ENCODE measurements at regions not wholly inside any gene's neighbourhood (a gene's known extent, or its start where the extent isn't known, plus 50 kb on each side); places are given as distances from the start of the nearest gene placed in this dataset.

DNA sequence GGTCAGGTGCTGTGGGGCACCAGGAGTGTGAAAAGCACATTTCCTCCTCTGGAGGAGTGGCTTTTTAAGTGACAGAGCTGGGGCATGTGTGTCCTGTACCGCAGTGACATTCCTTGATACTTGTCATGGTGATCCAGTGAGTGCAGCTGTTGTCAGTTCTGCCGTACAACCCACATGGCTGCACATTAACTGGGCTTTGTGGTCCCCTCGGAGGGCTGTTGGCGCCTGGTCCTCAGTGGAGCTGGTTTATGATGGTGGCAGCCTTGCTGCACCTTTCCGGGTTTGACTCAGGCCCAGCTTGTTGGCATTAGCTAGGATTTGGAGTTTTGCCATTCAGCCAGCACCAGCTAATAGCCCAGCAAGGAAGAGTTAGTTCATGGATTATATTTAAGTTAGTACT lies 77.0 kb downstream of the SLC25A47 start:
- DNase-seq: peak; percentile 65

DNA sequence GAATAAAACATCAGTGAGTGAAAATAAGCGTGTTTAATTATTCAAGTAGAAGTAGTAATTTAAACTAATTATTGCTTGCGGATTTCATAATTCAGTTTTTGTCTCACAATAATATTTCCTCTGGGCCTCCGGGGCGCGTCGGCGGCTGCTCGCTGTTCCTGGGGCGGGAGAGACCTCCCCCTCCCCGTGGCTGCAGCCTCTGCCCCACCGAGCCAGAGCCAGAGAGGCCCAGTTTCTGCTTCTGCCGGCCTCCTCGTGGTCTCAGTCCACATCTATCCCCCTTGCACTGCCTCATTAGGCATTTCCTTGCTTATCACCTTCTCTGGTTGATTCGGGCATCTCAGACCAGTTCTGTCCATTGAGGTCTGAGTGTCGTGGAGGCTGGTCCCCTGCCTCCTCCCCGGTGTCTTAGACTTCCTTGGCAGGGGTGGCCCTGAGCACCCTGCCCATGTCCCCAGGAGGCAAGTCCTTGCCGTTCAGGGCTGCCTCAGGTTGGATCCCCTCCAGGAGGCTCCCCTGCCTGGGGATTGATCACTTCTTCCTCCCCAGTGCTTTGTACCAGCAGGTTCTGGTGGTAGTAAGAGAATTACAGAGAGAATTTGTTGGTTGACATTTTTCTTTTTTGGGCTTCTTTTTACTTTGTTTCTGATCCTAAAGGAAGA lies 78.0 kb downstream of the SLC25A47 start:
- DNase-seq: no peak

DNA sequence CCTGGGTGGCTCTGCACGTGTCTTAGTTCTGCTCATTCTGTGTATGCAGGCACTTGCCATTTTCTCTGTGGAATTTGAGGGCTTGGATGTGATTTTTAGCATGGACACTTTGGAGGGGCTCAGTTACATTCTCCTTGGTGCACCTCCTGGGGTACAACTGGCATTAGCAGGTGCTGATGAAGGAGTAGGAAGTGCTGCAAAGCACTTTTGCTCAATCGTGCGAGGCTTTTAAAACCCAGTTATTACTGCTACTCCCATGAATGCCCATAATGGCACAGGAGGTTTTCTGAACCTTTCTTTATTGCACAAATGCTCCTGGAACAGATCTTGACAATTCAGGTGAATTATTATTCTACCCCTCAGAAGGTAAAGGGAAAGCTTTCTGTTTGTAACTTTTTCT lies 78.7 kb downstream of the SLC25A47 start:
- DNase-seq: no peak

DNA sequence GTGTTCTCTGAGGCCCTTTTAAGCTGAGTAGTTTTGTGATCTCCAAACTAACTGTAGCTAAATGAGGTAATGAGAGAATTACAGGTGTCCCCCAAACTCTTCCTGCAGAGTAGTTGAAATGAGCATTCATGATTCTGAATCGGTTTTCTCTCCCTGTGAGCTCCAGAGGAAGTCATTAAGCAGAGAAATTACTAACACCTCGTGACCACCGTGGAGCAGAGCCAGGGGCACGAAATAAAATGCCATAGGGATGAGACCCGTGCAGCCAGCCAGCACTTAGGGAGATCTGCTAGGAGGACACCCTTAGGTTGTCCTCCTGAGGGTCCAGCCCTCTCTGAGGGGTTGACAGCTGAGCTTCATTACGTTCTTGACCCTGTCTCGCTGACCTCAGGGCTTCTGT lies 79.5 kb downstream of the SLC25A47 start:
- no peak for DNase-seq

DNA sequence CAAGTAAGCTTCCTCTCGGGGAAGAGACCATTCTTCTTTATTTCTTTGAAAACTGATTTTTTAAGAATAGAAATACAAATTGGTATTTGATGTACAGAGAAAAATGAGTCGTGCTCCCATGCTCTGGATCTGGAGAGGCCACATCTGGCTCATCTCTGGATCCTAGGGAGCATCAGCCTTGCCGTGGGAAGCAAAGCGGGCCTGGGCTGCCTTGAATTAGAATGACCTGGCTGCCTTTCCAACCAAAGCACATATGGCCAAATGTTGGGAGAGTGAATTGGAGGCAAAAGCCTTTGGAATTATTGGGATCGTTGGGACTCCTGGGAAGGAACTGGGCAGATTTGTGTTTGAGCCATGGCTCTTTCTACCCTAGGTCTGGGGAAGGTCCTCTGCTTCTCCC lies 80.0 kb downstream of the SLC25A47 start:
- no peak for DNase-seq

DNA sequence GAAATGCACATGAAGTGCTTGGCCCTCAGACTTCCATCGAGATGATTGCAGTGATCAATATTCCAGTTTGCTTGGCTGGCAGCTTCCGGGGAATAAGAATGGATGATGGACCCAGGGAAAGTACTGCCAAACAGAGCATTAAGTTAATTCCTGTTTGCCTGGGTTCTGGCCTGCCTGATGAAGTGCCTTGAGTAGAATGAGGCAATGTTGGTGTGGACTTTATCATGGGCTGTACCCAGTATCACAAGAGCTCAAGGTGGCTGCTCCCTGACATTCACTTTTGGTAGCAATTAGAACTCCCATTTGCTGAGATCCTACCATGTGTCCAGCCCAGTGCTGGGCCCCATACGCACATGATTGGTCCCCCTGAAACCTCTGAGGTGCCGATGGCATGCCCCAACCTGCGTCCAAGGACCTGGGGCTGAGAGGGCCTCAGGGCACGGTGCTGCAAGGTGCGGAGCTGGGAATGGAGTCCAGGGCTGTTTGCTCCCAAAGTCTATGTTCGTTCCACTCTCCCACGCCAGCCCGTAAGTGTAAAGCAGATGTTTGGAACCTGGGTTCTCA lies 80.7 kb downstream of the SLC25A47 start:
- no peak for DNase-seq

DNA sequence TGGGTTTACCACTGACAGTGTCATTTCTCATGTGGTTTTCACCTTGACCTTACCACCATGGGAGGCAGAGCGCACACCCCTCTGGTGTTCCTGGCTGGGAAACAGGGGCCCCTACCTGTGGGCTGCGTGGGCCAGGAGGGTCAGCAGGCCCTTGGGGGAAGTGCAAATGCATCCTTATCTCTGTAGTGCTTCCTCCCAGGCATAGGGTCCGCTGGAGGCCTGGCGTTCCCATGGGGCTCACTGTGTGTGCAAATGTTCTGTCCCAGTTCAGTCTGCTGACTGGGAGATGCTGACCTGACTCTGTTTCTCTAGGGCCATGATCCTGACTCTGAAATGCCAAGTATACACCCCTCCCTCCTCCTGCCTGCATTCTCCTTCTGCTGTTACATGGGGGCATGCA lies 81.3 kb downstream of the SLC25A47 start:
- no peak for DNase-seq

DNA sequence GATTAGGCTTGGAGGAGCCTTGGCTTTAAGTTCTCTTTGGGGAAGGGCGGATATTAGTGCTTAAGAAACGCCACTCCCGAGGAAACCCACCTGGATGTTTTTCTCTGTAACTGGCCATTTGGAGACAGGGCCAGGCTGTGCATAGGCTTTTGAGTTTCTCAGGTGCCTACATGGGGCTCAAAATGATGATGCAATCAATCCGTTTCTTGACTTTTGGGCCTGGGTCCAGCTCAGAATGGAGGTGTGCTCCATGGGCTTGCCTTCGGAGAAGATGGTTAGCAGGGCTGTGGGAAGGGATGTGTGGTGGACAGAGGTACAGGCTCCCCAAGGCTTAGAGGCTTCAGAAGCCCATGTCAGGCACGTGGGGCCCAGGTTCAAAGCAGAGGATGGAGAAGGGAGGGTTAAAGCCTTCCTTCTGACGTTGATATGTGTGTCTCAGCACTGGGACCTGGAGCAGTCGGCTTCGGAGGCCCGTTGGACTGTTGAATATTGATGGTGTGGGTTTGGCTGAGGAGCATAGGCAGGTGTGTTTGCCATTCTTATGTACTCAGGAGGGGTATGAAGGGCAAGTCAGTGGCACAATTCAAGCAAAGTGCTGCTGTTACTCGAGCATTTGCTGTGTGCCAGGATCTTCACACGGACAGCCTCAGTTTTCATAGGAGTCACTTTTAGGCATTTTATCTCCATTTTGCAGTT lies 82.8 kb downstream of the SLC25A47 start:
- no peak for DNase-seq

DNA sequence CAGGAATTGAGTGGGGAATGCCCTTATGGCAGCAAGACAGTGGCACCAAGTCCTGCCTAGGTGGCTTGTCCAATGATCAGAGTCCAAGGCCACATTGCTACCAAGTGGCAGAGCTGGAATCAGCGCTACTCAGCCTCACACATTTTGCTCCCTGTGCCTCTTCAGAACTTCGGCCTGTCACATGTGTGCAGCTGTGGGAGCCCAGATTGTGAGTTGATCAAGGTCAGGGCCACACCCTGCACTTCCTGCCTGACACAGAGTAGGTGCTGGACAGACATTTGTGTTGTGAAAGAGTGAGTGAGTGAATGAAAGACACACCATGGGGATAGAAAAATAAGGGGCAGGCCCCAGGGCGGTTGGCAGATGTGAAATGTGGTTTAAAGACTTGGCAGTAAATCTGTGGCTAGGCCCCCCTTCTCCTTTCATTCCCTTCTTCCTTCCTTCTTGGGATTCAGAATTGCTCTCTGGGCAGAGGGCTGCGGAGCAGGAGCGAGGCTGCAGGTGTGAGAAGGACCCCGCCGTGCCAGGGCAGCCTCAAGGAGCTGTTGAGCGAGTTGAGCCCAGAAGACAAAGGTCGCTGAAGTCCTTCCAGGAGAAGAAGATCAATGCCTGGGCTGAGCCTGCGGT lies 83.5 kb downstream of the SLC25A47 start:
- DNase-seq: no peak

DNA sequence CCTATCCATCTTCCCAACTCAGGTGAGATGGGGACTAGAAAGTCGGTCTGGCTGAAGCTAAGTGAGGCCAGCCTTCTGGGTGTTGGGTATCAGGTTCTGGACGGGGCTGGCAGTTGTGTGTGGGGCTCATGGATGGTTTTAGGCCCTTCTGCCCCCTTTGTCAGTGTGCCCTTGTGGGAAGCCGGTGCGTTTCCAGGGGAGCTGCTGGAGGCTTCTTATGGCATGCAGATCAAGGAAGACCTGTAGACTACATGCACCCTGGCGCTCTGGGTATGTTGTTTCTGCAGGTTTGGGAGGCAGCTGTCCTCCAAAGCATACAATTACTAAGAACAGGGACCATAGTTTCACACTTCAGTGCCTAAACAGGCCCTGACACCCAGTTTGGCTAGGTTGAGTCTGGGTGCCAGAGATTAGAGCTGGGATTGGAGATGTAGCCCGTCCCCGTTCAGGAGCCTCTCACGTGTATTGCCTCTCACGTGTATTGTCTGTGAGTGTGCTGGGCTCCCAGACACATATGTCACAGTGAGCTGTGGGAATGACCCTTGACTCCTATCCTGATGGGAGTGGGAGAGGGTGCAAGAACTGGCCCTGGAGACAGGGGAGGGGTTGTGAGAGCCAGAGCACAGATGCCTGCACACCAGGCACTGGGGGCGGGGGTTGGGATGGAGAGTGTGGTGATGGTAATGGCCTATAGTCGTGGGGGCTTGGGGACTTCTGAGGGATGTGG lies 84.4 kb downstream of the SLC25A47 start:
- no peak for DNase-seq

DNA sequence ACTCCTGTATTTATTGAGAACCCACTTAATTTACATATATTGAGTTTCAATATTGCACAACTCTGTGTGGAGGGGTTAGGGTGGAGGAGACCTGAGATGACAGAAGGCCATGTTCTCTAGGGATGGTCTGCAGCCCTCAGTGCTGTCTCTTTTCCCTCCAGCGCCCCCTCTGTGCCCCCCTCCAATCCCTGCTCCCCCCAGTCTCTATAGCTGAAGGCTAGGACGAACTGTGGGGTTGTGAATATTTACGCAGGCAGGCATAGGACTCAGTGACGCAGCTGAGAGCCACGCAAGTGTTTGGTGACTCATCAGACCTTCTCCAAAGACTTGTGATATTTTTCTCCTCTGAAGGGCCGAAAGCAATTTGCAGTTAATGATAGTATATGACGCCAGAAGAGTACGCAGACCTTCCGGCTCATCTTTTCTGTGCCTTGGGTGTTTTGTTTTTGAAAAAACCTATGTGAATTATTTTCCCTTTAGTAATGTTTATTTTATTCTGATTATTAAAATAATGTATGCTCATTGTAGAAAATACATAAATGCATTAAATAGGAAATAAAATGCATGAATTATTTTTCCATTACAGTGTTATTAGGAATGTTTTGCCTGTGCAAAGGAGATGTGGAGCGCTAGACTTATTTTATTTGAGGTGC lies 85.3 kb downstream of the SLC25A47 start:
- no peak for DNase-seq

DNA sequence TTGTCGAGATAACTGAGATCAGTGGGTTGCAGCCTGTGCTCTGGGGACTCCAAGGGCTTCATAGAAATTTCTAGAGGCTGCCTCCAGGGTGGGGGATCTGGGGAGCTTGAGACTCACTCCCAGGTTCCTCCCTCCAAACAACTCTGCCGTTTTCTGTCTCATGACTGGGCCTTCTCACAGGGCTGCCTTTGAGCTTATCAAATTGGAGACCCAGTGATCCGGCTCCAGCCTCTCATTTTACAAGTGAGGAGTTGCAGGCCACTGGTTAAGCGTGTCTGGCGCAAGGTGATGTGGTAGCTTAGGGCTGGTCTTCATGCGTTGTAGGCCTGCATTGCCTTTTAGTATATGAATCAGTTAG lies 85.8 kb downstream of the SLC25A47 start:
- DNase-seq: no peak

DNA sequence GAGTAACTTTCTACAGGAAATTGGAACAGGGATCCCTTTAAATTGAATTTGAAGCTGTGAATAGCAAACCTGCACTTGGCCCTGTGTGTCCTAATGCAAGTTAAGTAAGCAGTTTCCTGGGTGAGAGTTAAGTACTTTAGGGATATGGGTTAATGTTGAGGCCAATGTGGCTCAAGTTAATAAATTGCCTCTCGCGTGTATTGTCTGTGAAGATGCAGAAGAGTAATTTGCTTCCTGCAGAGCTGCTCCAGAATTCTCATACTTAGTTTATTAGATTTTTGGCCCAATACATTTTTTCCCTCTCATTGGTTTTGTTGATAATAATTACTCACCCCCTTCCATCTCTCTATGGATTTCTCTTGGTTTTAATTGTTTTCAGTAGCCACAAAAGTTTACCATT lies 86.5 kb downstream of the SLC25A47 start:
- DNase-seq: no peak

DNA sequence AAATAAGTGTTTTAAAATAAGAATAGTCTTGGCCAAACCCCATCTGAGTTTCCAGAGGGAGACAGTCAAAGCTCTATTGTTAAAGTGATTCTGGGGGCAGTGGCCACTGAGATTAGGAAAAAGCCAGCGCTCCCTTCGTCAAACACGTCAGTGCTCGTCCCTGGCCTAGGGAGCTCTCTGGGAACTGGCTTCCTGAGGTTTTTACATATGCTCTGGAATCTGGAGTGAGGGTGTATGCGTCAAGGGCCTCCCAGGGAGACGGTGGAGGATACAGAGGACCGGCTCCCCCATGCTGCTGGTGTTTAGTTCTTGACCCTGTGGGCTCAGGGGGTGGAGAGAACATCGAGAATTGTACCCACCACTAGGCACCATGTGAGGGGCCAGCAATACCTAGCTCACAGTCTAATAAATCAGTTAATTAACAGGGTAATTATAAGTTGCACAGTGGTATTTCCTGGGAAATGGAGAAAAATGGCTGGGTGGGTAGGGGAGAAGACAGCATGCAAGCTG lies 87.0 kb downstream of the SLC25A47 start:
- DNase-seq: no peak

DNA sequence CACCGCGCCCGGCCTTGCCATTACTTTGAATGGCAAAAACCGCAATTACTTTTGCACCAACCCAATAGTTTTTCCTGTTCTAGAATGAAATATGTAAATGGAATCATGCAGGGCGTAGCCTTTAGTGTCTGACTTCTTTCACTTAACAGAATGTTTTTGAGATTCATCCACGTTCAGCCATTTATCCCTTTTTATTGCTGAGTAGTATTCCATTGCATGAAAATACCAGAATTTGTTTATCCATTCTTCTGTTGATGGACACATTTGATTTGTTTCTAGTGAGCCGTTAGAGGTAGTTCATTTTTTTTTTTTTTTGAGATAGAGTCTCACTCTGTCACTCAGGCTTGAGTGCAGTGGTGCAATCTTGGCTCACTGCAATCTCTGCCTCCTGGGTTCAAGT lies 90.6 kb downstream of the SLC25A47 start:
- no peak for DNase-seq

DNA sequence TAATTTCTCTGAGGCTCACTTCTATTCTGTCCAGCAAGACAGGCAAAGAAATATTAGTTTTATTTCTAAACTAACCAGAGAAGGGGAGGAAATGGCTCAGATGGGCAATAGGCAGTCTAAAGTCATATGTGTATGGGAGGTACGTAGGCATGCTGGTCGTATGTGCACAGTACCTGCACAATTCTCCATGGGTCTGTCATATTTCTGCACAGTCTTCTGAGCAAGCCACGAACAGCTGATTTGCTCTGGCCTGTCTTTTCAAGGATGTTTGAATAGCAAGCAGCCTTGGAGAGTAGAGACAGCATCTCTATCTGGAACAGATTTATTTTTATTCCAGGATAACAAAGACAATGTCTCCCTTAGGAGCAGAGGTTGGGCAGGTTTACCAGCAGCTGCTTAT lies 92.1 kb downstream of the SLC25A47 start:
- DNase-seq: no peak

DNA sequence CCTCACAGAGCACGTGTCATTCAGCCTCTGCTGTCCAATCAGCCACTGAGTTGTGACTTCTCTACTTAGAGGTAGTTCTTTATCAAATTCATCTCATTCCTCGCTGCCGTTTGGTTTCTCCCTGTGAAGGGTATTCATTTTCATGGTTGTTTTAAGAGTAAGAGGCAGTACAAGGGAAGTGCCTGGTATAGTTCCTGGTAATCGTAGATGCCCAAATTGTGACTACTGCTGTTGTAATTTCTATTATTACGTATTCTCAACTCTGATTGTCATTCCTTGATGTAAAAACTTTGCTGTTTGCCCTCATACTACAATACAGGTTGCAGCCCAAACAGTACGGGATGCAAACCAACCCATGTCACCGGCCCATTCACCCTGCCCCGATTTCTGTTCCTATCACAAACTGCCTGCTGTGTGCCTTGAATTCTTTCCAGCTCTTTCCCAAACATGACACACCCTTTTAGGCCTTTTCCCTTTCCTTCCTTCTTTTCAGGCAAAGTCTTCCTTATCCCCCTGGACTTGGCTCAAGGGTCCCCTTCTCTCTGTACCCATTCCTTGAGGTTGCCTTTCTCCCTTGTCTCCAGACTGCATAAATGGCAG lies 93.0 kb downstream of the SLC25A47 start:
- DNase-seq: no peak

DNA sequence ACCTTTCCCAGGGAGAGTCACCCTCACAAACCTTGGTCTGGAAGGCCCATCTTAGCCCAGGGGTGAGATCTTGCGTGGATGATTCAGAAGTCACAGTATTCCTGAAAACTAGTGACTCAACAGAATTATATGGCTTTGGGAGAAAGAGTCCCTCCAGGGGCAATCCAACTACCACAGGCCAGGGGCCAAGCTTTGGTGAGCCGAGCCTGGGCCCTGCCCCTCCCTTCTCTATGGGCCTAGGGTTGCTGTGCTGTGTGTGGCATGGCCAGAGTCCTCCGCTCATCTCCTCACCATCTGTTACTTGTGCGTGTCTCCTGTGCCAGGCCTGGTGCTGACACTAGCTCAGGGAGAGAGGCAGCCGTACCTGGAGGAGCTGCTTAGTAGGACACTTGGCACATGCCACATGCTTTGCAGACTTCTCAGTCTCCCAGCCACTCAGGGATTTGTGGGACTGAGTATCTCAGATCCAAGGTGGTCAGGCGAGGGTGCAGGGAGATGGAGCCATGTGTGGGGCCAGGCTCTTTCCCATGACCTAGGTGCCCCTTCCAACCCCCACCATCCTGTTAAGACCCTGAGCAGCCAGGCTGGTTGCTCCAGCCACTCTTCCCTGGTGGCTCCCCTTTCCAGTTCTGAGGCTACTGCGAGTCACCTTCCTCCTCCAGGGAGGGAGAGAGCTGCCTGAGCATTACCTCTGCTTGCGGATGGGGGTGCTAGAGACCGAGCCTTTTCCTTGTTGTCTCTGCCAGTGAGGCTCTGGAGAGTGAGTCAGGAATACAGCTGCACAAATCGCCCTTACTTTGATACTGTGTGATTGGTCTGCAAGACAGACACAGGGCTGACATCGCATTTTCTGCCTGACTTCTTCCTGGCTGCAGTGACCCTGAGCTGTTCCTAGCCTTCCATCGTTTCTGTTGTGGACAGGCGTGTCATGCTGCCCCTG lies 94.1 kb downstream of the SLC25A47 start:
- peak; percentile 90 for DNase-seq

DNA sequence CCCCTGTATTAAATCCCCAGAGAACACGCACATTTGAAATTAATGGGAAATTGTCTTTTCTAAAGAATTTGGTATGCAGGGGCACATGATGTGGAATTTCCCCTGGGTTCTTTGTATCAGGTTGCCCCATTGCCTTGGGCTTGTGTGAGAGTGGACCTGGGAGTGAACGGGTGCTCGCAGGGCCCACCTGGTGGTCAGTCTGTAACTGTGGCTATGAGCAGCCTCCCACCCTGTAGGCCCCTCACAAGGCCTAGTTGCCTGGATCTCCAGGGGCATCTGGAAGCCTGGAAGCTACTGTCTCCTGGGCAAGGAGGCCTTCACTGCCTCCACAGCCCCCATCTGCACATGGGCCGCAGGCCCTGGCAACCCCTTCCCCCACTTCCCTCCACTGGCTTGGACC lies 96.7 kb downstream of the SLC25A47 start:
- DNase-seq: no peak

DNA sequence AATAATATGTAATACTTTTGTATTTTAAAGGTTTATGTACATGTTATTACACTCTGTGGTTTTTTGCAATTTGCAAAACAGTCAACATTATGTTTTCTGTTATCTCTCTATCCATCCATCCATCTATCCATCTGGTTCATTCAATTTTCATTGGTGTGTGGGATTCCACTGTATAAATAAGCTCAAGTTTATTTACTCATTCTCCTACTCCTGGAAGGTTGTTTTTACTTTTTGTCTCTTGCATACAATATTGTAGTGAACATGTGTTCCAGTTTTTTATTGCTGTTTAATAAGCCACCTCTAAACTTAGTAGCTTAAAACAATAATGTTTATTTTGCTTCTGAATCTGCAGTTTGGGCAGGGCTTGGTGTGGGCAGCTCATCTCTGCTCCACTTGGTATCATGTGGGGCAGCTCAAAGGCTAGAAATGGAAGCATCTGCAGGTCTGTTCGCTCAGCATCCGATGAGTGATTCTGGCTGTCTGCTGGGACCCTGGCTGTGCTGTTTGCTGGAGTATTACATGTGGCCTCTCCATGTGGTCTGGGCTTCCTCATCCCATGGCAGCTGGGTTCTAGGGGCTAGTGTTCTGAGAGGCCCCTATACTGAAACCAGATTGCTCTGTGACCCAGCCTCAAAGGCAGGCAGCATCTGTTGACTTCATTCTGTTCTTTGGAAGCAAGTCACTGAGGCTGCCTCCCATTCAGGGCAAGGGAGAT lies 98.8 kb downstream of the SLC25A47 start:
- DNase-seq: no peak

All from eye (tissue), 1 donor.